GM21447 (cell line): ENCODE measurements at regions not wholly inside any gene's neighbourhood (a gene's known extent, or its start where the extent isn't known, plus 50 kb on each side); places are given as distances from the start of the nearest gene placed in this dataset.

ENCODE experiments used
- ATAC-seq: cut with Tn5 transposase; IDR thresholded peaks from one replicate; pipeline ENCODE4 v1.9.1; 2021; ENCODE audit not compliant: unreplicated experiment

GRCh38 chr17:72487731-72488494 lies 367.1 kb downstream of the SOX9 start:
- ATAC-seq: no peak

- ATAC-seq: no peak
Measured at GRCh38 chr17:72488555-72489271, 367.9 kb downstream of the SOX9 start.

- no peak for ATAC-seq
Measured at GRCh38 chr17:72489272-72489641, 368.4 kb downstream of the SOX9 start.

GRCh38 chr17:72491102-72491501 lies 370.3 kb downstream of the SOX9 start:
- no peak for ATAC-seq

GRCh38 chr17:72492494-72492893 lies 371.7 kb downstream of the SOX9 start:
- ATAC-seq: no peak

GRCh38 chr17:72492941-72493340 lies 372.1 kb downstream of the SOX9 start:
- no peak for ATAC-seq

GRCh38 chr17:72494566-72494965 lies 373.7 kb downstream of the SOX9 start:
- ATAC-seq: no peak

GRCh38 chr17:72496461-72496860 lies 375.6 kb downstream of the SOX9 start:
- ATAC-seq: no peak

GRCh38 chr17:72497915-72498314 lies 377.1 kb downstream of the SOX9 start:
- ATAC-seq: no peak

- no peak for ATAC-seq
Measured at GRCh38 chr17:72498364-72499210, 377.8 kb downstream of the SOX9 start.

- ATAC-seq: no peak
Measured at GRCh38 chr17:72501404-72502370, 380.9 kb downstream of the SOX9 start.

GRCh38 chr17:72502371-72503341 lies 381.8 kb downstream of the SOX9 start:
- ATAC-seq: no peak

GRCh38 chr17:72503556-72503955 lies 382.7 kb downstream of the SOX9 start:
- no peak for ATAC-seq

GRCh38 chr17:72504783-72505182 lies 384.0 kb downstream of the SOX9 start:
- no peak for ATAC-seq

GRCh38 chr17:72506773-72507172 lies 386.0 kb downstream of the SOX9 start:
- no peak for ATAC-seq

- ATAC-seq: no peak
Measured at GRCh38 chr17:72507370-72507769, 386.6 kb downstream of the SOX9 start.

GRCh38 chr17:72510351-72511016 lies 389.7 kb downstream of the SOX9 start:
- ATAC-seq: peak; percentile 80

- ATAC-seq: no peak
Measured at GRCh38 chr17:72511242-72511641, 390.4 kb downstream of the SOX9 start.

GRCh38 chr17:72511874-72512273 lies 391.1 kb downstream of the SOX9 start:
- ATAC-seq: no peak
